ENCODE measurements at regions not wholly inside any gene's neighbourhood (a gene's known extent, or its start where the extent isn't known, plus 50 kb on each side); places are given as distances from the start of the nearest gene placed in this dataset.

DNA sequence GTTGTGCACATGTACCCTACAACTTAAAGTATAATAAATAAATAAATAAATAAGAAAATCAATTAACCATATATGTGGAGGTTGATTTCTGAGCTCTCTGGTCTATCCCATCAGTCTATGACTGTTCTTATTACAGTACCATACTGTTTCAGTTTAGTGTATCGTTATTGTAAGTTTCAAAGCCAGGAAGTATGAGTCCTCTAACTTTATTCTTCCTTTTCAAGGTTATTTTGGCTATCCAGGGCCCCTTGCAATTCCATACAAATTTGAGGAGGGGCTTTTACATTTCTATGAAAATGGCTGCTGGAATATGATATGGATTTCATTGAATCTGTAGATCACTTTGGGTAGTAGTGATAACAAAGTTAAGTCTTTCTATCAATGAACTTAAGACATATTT lies 96.9 kb upstream of the BCL9 start:
- DNase-seq = no peak
- TF ChIP-seq, protein P1, sequence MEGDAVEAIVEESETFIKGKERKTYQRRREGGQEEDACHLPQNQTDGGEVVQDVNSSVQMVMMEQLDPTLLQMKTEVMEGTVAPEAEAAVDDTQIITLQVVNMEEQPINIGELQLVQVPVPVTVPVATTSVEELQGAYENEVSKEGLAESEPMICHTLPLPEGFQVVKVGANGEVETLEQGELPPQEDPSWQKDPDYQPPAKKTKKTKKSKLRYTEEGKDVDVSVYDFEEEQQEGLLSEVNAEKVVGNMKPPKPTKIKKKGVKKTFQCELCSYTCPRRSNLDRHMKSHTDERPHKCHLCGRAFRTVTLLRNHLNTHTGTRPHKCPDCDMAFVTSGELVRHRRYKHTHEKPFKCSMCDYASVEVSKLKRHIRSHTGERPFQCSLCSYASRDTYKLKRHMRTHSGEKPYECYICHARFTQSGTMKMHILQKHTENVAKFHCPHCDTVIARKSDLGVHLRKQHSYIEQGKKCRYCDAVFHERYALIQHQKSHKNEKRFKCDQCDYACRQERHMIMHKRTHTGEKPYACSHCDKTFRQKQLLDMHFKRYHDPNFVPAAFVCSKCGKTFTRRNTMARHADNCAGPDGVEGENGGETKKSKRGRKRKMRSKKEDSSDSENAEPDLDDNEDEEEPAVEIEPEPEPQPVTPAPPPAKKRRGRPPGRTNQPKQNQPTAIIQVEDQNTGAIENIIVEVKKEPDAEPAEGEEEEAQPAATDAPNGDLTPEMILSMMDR (IDR thresholded peaks at IDR 0.05; ENCODE audit: low read depth, low read length) = no peak
- Histone ChIP-seq H3K36me3 (no peaks in the 10 kb centered on the region), H3K4me3 (ENCODE audit: low read depth, low read length) (no peak overlapping the region), H3K9me3 (ENCODE audit: severe bottlenecking) (peaks cover 31% of the 10 kb centered on the region), H3K27ac (no peak overlapping the region), H3K27me3 (ENCODE audit: insufficient read depth, low read depth, severe bottlenecking) (peaks cover 31% of the 10 kb centered on the region)

DNA sequence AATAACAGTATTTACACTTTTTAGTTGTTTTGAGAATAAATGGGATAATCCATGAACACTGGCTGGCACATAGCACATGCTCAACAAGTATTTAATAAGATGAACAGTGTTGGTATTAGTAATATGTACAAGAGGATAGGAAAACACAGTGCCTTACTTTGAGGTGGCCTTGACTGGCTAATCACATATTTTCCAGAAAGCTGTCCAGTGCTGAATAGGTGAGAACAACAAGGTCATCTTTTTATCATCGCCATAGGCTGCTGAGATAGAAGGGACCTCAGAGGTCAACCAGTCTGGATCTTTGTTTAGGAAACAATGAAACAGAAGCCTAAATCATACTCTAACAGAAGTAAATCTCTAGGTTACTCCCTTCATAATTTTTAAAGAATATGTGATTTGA lies 89.7 kb upstream of the BCL9 start:
- no peak for DNase-seq
- H3K27me3 ChIP-seq (ENCODE audit: insufficient read depth, low read depth, severe bottlenecking) = peaks cover 45% of the 10 kb centered on the region
- no peaks in the 10 kb centered on the region for H3K36me3 ChIP-seq
- H3K9me3 ChIP-seq (ENCODE audit: severe bottlenecking) = peaks cover 8% of the 10 kb centered on the region
- H3K4me3 ChIP-seq (ENCODE audit: low read depth, low read length) = no peak overlapping the region
- TF ChIP-seq, protein P1 (IDR thresholded peaks at IDR 0.05; ENCODE audit: low read depth, low read length) = no peak
- no peak overlapping the region for H3K27ac ChIP-seq

- no peak for DNase-seq
- TF ChIP-seq, protein P1 (IDR thresholded peaks at IDR 0.05; ENCODE audit: low read depth, low read length) = no peak
- Histone ChIP-seq H3K36me3 (no peaks in the 10 kb centered on the region), H3K9me3 (ENCODE audit: severe bottlenecking) (peaks cover 13% of the 10 kb centered on the region), H3K27me3 (ENCODE audit: insufficient read depth, low read depth, severe bottlenecking) (peaks cover 47% of the 10 kb centered on the region), H3K4me3 (ENCODE audit: low read depth, low read length) (no peak overlapping the region), H3K27ac (no peak overlapping the region)
Measured at GRCh38 chr1:147452809-147453208, 88.5 kb upstream of the BCL9 start.

DNA sequence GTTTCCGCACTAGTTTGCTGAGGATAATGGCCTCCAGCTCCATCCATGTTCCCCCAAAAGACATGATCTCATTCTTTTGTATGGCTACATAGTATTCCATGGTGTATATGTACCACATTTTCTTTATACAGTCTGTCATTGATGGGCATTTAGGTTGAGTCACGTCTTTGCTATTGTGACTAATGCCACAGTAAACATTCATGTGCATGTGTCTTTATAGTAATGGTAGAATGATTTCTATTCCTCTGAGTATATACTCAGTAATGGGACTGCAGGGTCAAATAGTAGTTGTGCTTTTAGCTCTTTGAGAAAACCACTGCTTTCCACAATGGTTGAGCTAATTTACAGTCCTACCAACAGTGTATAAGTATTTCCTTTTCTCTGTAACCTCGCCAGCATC lies 78.3 kb upstream of the BCL9 start:
- Histone ChIP-seq H3K36me3 (no peaks in the 10 kb centered on the region), H3K27ac (no peak overlapping the region), H3K4me3 (ENCODE audit: low read depth, low read length) (no peak overlapping the region), H3K27me3 (ENCODE audit: insufficient read depth, low read depth, severe bottlenecking) (peaks cover 42% of the 10 kb centered on the region), H3K9me3 (ENCODE audit: severe bottlenecking) (peaks cover 14% of the 10 kb centered on the region)
- no peak for DNase-seq
- TF ChIP-seq, protein P1 (IDR thresholded peaks at IDR 0.05; ENCODE audit: low read depth, low read length) = no peak

DNA sequence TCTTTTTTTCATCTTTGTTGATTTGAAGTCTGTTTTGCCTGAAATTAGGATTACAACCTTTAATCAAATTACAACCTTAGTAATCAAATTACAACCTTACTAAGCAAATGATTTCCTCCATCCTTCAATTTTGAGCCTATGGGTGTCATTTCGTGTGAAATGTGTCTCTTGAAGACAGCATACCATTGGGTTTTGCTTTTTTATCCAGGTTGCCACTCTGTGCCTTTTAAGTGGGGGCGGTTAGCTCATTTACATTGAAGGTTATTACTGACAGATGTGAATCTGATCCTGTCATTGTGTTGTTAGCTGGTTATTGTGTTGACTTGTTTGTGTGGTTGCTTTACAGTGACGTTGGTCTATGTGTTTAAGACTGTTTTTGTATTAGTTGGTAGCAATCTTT lies 74.8 kb upstream of the BCL9 start:
- Histone ChIP-seq H3K9me3 (ENCODE audit: severe bottlenecking) (peaks cover 11% of the 10 kb centered on the region), H3K4me3 (ENCODE audit: low read depth, low read length) (no peak overlapping the region), H3K27me3 (ENCODE audit: insufficient read depth, low read depth, severe bottlenecking) (peaks cover 71% of the 10 kb centered on the region), H3K27ac (no peak overlapping the region), H3K36me3 (no peaks in the 10 kb centered on the region)
- no peak for DNase-seq
- TF ChIP-seq, protein P1 (IDR thresholded peaks at IDR 0.05; ENCODE audit: low read depth, low read length) = no peak

DNA sequence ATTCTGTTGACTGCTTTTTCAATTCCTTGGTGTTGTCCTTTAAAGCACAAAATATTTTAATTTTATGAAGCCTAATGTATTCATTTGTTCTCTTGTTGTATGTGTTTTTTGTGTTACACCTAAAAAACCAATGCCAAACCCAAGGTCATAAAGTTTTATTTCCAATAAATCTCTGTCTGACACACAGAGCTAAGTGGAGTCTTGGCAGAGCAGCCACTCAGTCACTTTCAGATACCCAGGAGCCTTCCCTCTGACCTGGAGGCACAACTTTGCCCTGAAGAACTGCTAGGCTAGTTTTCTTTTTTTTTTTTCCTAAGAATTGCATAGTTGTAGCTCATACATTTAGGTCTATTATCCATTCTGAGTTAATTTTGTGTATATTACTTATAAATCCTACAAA lies 71.2 kb upstream of the BCL9 start:
- H3K4me3 ChIP-seq (ENCODE audit: low read depth, low read length) = no peak overlapping the region
- H3K9me3 ChIP-seq (ENCODE audit: severe bottlenecking) = peaks cover 13% of the 10 kb centered on the region
- TF ChIP-seq, protein P1 (IDR thresholded peaks at IDR 0.05; ENCODE audit: low read depth, low read length) = no peak
- H3K36me3 ChIP-seq = no peaks in the 10 kb centered on the region
- H3K27me3 ChIP-seq (ENCODE audit: insufficient read depth, low read depth, severe bottlenecking) = peaks cover 85% of the 10 kb centered on the region
- no peak overlapping the region for H3K27ac ChIP-seq
- DNase-seq = no peak

Data from WERI-Rb-1 (cell line).